Colonic mucosa (tissue), 4 donors: ENCODE measurements at regions not wholly inside any gene's neighbourhood (a gene's known extent, or its start where the extent isn't known, plus 50 kb on each side); places are given as distances from the start of the nearest gene placed in this dataset.
"Not testable (repeated sequence)": the region's sequence is repeated elsewhere in the genome, so short reads cannot be mapped to it uniquely, and the experiment has no call there.

ENCODE experiments used
- DNase-seq: peaks from one replicate; pipeline ENCODE4 v3.0.0-alpha.2; 2020
- H3K27ac ChIP-seq: fragments of 200-600 bp; one replicate; pipeline ENCODE4 v1.8.0; 2021
- H3K27me3 ChIP-seq: fragments of 200-600 bp; one replicate; pipeline ENCODE4 v1.8.0; 2021
- H3K36me3 ChIP-seq: fragments of 200-600 bp; one replicate; pipeline ENCODE4 v1.8.0; 2021
- H3K4me1 ChIP-seq: fragments of 200-600 bp; one replicate; pipeline ENCODE4 v1.8.0; 2021; ENCODE audit warnings: mild to moderate bottlenecking
- H3K4me3 ChIP-seq: fragments of 200-600 bp; one replicate; pipeline ENCODE4 v1.8.0; 2021
- H3K9ac ChIP-seq, 2 donors: one replicate each; pipeline ENCODE4 v1.7.0; 2013; ENCODE audit warnings: control low read depth in 2 of 2, low read depth in 2 of 2, low read length in 2 of 2
- H3K9me3 ChIP-seq: fragments of 200-600 bp; one replicate; pipeline ENCODE4 v1.8.0; 2021
- CTCF ChIP-seq: fragments of 200-600 bp; IDR thresholded peaks from one replicate; pipeline ENCODE4 v1.8.0; 2022; ENCODE audit warnings: antibody characterized with exemption, mild to moderate bottlenecking
- intact Hi-C: fragments of 100-400 bp; cut with DNase I; formaldehyde crosslinking; loops from one replicate; pipeline ENCODE4 v1.14.1; 2022
- donor health status: healthy.
- donor health status: DM: no; HTN: no; CAD: no.
- donor health status: DM: no; HTN: no; CAD: no.

GRCh38 chr2:184444217-184444616 is 154.1 kb upstream of the ZNF804A start:
- intact Hi-C loops: no loop called here
- DNase-seq: no peak
- Histone ChIP-seq H3K27me3 (no peaks in the 10 kb centered on the region), H3K36me3 (no peaks in the 10 kb centered on the region), H3K4me1 (no peaks in the 10 kb centered on the region), H3K27ac (no peak overlapping the region), H3K4me3 (no peak overlapping the region), H3K9me3 (no peaks in the 10 kb centered on the region), H3K9ac (no peak overlapping the region)
- no peak for TF ChIP-seq CTCF

- no peak overlapping the region for H3K9ac ChIP-seq
- no peak for DNase-seq
- intact Hi-C loops: no loop called here
- no peak overlapping the region for H3K4me3 ChIP-seq
- no peaks in the 10 kb centered on the region for H3K36me3 ChIP-seq
- no peaks in the 10 kb centered on the region for H3K27me3 ChIP-seq
- no peaks in the 10 kb centered on the region for H3K4me1 ChIP-seq
- no peak for TF ChIP-seq CTCF
- no peaks in the 10 kb centered on the region for H3K9me3 ChIP-seq
- H3K27ac ChIP-seq: no peak overlapping the region
These were observed 153.6 kb upstream of the ZNF804A start for GRCh38 chr2:184444623-184445223.

GRCh38 chr2:184449760-184450159 is 148.6 kb upstream of the ZNF804A start:
- Histone ChIP-seq H3K9ac (no peak overlapping the region), H3K27ac (no peak overlapping the region), H3K36me3 (no peaks in the 10 kb centered on the region), H3K9me3 (no peaks in the 10 kb centered on the region), H3K4me3 (no peak overlapping the region), H3K4me1 (no peaks in the 10 kb centered on the region), H3K27me3 (no peaks in the 10 kb centered on the region)
- no peak for TF ChIP-seq CTCF
- intact Hi-C loops: no loop called here
- DNase-seq: no peak

GRCh38 chr2:184452907-184453306 is 145.4 kb upstream of the ZNF804A start:
- no peak for DNase-seq
- Histone ChIP-seq H3K9ac (no peak overlapping the region), H3K27ac (no peak overlapping the region), H3K4me1 (no peaks in the 10 kb centered on the region), H3K9me3 (no peaks in the 10 kb centered on the region), H3K36me3 (no peaks in the 10 kb centered on the region), H3K27me3 (no peaks in the 10 kb centered on the region), H3K4me3 (no peak overlapping the region)
- intact Hi-C loops: no loop called here
- no peak for TF ChIP-seq CTCF

- no peak overlapping the region for H3K4me3 ChIP-seq
- no peaks in the 10 kb centered on the region for H3K9me3 ChIP-seq
- no peaks in the 10 kb centered on the region for H3K27me3 ChIP-seq
- intact Hi-C loops: no loop called here
- H3K36me3 ChIP-seq: no peaks in the 10 kb centered on the region
- no peak overlapping the region for H3K9ac ChIP-seq
- H3K4me1 ChIP-seq: no peaks in the 10 kb centered on the region
- H3K27ac ChIP-seq: no peak overlapping the region
- DNase-seq: no peak
- TF ChIP-seq CTCF: no peak
These were observed 142.7 kb upstream of the ZNF804A start for GRCh38 chr2:184455624-184456023.

- DNase-seq, H3K27me3 ChIP-seq, H3K4me3 ChIP-seq, H3K27ac ChIP-seq, H3K4me1 ChIP-seq, intact Hi-C loops, H3K9ac ChIP-seq, H3K9me3 ChIP-seq, H3K36me3 ChIP-seq: not testable (repeated sequence)
These were observed 141.6 kb upstream of the ZNF804A start for GRCh38 chr2:184456693-184457092.
